ENCODE measurements at regions not wholly inside any gene's neighbourhood (a gene's known extent, or its start where the extent isn't known, plus 50 kb on each side); places are given as distances from the start of the nearest gene placed in this dataset.
"Not testable (repeated sequence)": the region's sequence is repeated elsewhere in the genome, so short reads cannot be mapped to it uniquely, and the experiment has no call there.

- Histone ChIP-seq H3K4me2 (ENCODE audit: low read depth, low read length) (no peak overlapping the region), H2AFZ (ENCODE audit: low read length) (no peak overlapping the region), H3K9me3 (ENCODE audit: low read length) (no peaks in the 10 kb centered on the region), H3K4me3 (replicated peaks in 1 of 3; ENCODE audit: insufficient read depth in 1 of 3, low read depth in 2 of 3, low read length in 3 of 3) (no peak overlapping the region), H4K20me1 (ENCODE audit: insufficient read depth, low read length) (no peaks in the 10 kb centered on the region; the same call in 1 of the 2 replicates), H3K9ac (ENCODE audit: insufficient read depth, low read depth, low read length) (no peak overlapping the region), H3K27ac (ENCODE audit: extremely low read length, insufficient read depth, low read length) (no peak overlapping the region), H3K4me1 (ENCODE audit: insufficient read depth, low read length) (no peaks in the 10 kb centered on the region), H3K36me3 (replicated peaks in 1 of 2; ENCODE audit: control insufficient read depth in 1 of 2, insufficient read depth in 2 of 2, low read length in 2 of 2) (no peaks in the 10 kb centered on the region), H3K79me2 (ENCODE audit: insufficient read depth, low read length) (no peaks in the 10 kb centered on the region), H3K27me3 (ENCODE audit: control insufficient read depth in 1 of 2, insufficient read depth in 2 of 2, low read length in 2 of 2) (no peaks in the 10 kb centered on the region)
- ChIA-PET POLR2A (no interaction called here), CTCF (ENCODE audit: low intra/inter-chr PET ratio, low total read pairs) (no interaction called here)
- TF ChIP-seq SPEN (CRISPR knock-in tag; IDR thresholded peaks at IDR 0.05; ENCODE audit: low read depth) (no peak), ZNF800 (CRISPR knock-in tag; IDR thresholded peaks at IDR 0.05) (no peak), MAZ (IDR thresholded peaks at IDR 0.05; ENCODE audit: borderline replicate concordance, low read depth, low read length) (no peak), MAZ (CRISPR knock-in tag; IDR thresholded peaks at IDR 0.05; ENCODE audit: low read depth) (no peak)
- FAIRE-seq (no peak), DNase-seq (ENCODE audit: low spot score) (no peak), ATAC-seq (no peak)
- in situ Hi-C loops (cut with HindIII; ENCODE audit: extremely low pct_ligation_motif_present, low pct_unique_long_range_greater_than_20kb) (no loop called here), intact Hi-C loops (cut with micrococcal nuclease; ENCODE audit: unreplicated experiment) (loop anchor here (5.0 kb wide), 1 partner anchor 40 kb away; no protein-coding TSS in a partner anchor)
- 94% methylated on average over 3 of the region's 3 CpGs for whole genome bisulfite sequencing (ENCODE audit: low lambda C conversion rate)
- no TSS peak for BruUV-seq (replicated peaks)
Measured at GRCh38 chr5:93941897-93942296, 200.5 kb upstream of the POU5F2 start.

- WGBS (ENCODE audit: low lambda C conversion rate), result 70% methylated on average over 2 of the region's 2 CpGs
- H3K27ac ChIP-seq (ENCODE audit: extremely low read length, insufficient read depth, low read length); DNase-seq (ENCODE audit: low spot score); H3K4me1 ChIP-seq (ENCODE audit: insufficient read depth, low read length); H3K79me2 ChIP-seq (ENCODE audit: insufficient read depth, low read length); POLR2A ChIA-PET; H4K20me1 ChIP-seq (ENCODE audit: insufficient read depth, low read length); FAIRE-seq; H3K27me3 ChIP-seq (ENCODE audit: control insufficient read depth in 1 of 2, insufficient read depth in 2 of 2, low read length in 2 of 2); BruUV-seq (replicated peaks); H2AFZ ChIP-seq (ENCODE audit: low read length); H3K9ac ChIP-seq (ENCODE audit: insufficient read depth, low read depth, low read length); H3K4me3 ChIP-seq (replicated peaks in 1 of 3; ENCODE audit: insufficient read depth in 1 of 3, low read depth in 2 of 3, low read length in 3 of 3); intact Hi-C loops (cut with micrococcal nuclease; ENCODE audit: unreplicated experiment); ATAC-seq; H3K36me3 ChIP-seq (replicated peaks in 1 of 2; ENCODE audit: control insufficient read depth in 1 of 2, insufficient read depth in 2 of 2, low read length in 2 of 2); H3K4me2 ChIP-seq (ENCODE audit: low read depth, low read length); H3K9me3 ChIP-seq (ENCODE audit: low read length); CTCF ChIA-PET (ENCODE audit: low intra/inter-chr PET ratio, low total read pairs); in situ Hi-C loops (cut with HindIII; ENCODE audit: extremely low pct_ligation_motif_present, low pct_unique_long_range_greater_than_20kb): not testable (repeated sequence)
Measured at GRCh38 chr5:93933269-93933668, 191.9 kb upstream of the POU5F2 start.

All from HepG2 (cell line).